ENCODE measurements at regions not wholly inside any gene's neighbourhood (a gene's known extent, or its start where the extent isn't known, plus 50 kb on each side); places are given as distances from the start of the nearest gene placed in this dataset.
A peak's percentile ranks its signal among the peaks of the same experiment; 100 is the strongest.

GRCh38 chr12:114827461-114827860 lies 143.5 kb upstream of the TBX3 start:
- H3K36me3 ChIP-seq, result no peaks in the 10 kb centered on the region
- DNase-seq (no peak), ATAC-seq (no peak)
- TF ChIP-seq CTCF (IDR thresholded peaks at IDR 0.05), result no peak
- no peaks in the 10 kb centered on the region for H3K27me3 ChIP-seq
- no peak overlapping the region for H3K27ac ChIP-seq
- no peaks in the 10 kb centered on the region for H3K4me1 ChIP-seq
- intact Hi-C loops (cut with DNase I), result no loop called here
- H3K9me3 ChIP-seq, result no peaks in the 10 kb centered on the region
- no peak overlapping the region for H3K4me3 ChIP-seq

DNA sequence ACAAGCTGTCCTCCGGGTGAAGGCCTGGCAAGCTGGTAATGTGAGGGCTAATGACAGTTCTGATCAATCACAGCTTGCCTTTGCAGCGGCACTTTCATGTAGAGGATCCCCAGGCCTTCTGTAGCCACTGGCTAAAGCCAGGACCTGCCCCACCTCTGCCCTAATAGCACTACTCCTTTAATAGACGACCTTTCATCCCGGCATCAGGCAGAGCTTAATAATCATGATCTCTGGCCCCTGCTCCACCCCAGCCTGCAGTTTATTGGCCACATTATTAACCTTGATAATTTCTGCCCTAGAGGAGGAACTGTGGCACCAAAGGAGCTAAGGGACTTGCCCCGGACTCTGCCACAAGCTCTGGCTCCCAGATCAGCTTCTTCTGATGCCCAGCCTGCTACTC lies 142.3 kb upstream of the TBX3 start:
- intact Hi-C loops (cut with DNase I), result no loop called here
- DNase-seq (no peak), ATAC-seq (no peak)
- Histone ChIP-seq H3K27ac (no peak overlapping the region), H3K27me3 (no peaks in the 10 kb centered on the region), H3K36me3 (no peaks in the 10 kb centered on the region), H3K4me3 (no peak overlapping the region), H3K4me1 (no peaks in the 10 kb centered on the region), H3K9me3 (no peaks in the 10 kb centered on the region)
- TF ChIP-seq CTCF (IDR thresholded peaks at IDR 0.05), result no peak

GRCh38 chr12:114823724-114824123 lies 139.7 kb upstream of the TBX3 start:
- ATAC-seq (no peak), DNase-seq (no peak)
- TF ChIP-seq CTCF (IDR thresholded peaks at IDR 0.05), result no peak
- Histone ChIP-seq H3K27ac (no peak overlapping the region), H3K9me3 (no peaks in the 10 kb centered on the region), H3K4me3 (no peak overlapping the region), H3K36me3 (no peaks in the 10 kb centered on the region), H3K27me3 (no peaks in the 10 kb centered on the region), H3K4me1 (no peaks in the 10 kb centered on the region)
- intact Hi-C loops (cut with DNase I), result no loop called here

- H3K4me3 ChIP-seq, result no peak overlapping the region
- H3K36me3 ChIP-seq, result no peaks in the 10 kb centered on the region
- H3K4me1 ChIP-seq, result no peaks in the 10 kb centered on the region
- no peaks in the 10 kb centered on the region for H3K9me3 ChIP-seq
- H3K27ac ChIP-seq, result no peak overlapping the region
- intact Hi-C loops (cut with DNase I), result no loop called here
- no peaks in the 10 kb centered on the region for H3K27me3 ChIP-seq
- DNase-seq, result no peak
- no peak for TF ChIP-seq CTCF (IDR thresholded peaks at IDR 0.05)
- ATAC-seq, result no peak
Measured at GRCh38 chr12:114821570-114821969, 137.6 kb upstream of the TBX3 start.

DNA sequence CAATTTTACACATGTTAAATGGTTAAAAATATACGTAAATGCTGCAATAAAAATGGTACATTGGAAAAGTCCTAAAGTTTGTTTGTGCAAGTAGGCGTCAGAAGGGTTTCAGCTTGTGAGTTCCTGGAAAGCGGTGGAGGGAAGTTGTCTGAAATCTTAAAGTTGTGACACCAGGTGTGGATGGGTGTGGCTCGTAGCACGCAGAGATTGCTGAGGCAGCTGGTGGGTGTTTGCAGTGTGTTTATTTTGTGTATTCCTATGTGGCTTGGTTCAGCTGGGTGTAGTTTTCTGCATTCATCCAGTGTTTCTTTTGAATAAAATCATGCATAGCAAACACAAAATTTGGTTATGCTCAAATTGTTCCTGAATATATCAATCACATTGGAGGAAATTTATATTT lies 136.8 kb upstream of the TBX3 start:
- H3K27ac ChIP-seq, result no peak overlapping the region
- intact Hi-C loops (cut with DNase I), result no loop called here
- no peaks in the 10 kb centered on the region for H3K9me3 ChIP-seq
- no peak for TF ChIP-seq CTCF (IDR thresholded peaks at IDR 0.05)
- H3K27me3 ChIP-seq, result no peaks in the 10 kb centered on the region
- ATAC-seq, result peak; percentile 51
- no peak overlapping the region for H3K4me3 ChIP-seq
- DNase-seq, result no peak
- no peaks in the 10 kb centered on the region for H3K36me3 ChIP-seq
- H3K4me1 ChIP-seq, result no peaks in the 10 kb centered on the region
